GM23338 (cell line): ENCODE measurements at regions not wholly inside any gene's neighbourhood (a gene's known extent, or its start where the extent isn't known, plus 50 kb on each side); places are given as distances from the start of the nearest gene placed in this dataset.

Experiments
- ATAC-seq: fragments of 200-7000 bp; cut with Tn5 transposase; 3 replicates; pipeline ENCODE4 v1.9.1; 2020
- DNase-seq: peaks from one replicate; pipeline ENCODE4 v3.0.0-alpha.2; 2015; ENCODE audit warnings: low spot score
- H2AFZ ChIP-seq: fragments of 200-600 bp; sonication (generic); 2 replicates; pipeline ENCODE4 v1.8.0; 2016; ENCODE audit warnings: antibody characterized with exemption, mild to moderate bottlenecking, moderate library complexity
- H3F3A ChIP-seq: fragments of 200-600 bp; sonication (generic); replicated peaks from 2 replicates; pipeline ENCODE4 v1.8.0; 2017; ENCODE audit warnings: antibody characterized with exemption, mixed run types, low read depth
- H3K27ac ChIP-seq: fragments of 200-600 bp; sonication (generic); 2 replicates; pipeline ENCODE4 v1.6.1; 2016; ENCODE audit warnings: low read depth
- H3K27me3 ChIP-seq: fragments of 200-600 bp; sonication (generic); 2 replicates; pipeline ENCODE4 v1.8.0; 2016; ENCODE audit warnings: mild to moderate bottlenecking, mixed run types, moderate library complexity; ENCODE audit not compliant: insufficient read depth
- H3K36me3 ChIP-seq: fragments of 200-600 bp; sonication (generic); 2 replicates; pipeline ENCODE4 v1.8.0; 2016; ENCODE audit warnings: mild to moderate bottlenecking; ENCODE audit not compliant: insufficient read depth
- H3K4me1 ChIP-seq: fragments of 200-600 bp; sonication (generic); 2 replicates; pipeline ENCODE4 v1.8.0; 2016; ENCODE audit warnings: mild to moderate bottlenecking, moderate library complexity; ENCODE audit not compliant: insufficient read depth
- H3K4me2 ChIP-seq: fragments of 200-600 bp; sonication (generic); 2 replicates; pipeline ENCODE4 v1.7.1; 2017; ENCODE audit warnings: mixed run types
- H3K4me3 ChIP-seq: fragments of 200-600 bp; sonication (generic); 2 replicates; pipeline ENCODE4 v1.6.1; 2016; ENCODE audit warnings: mixed run types
- H3K79me2 ChIP-seq: fragments of 200-600 bp; sonication (generic); replicated peaks from 2 replicates; pipeline ENCODE4 v1.8.0; 2017; ENCODE audit warnings: mild to moderate bottlenecking; ENCODE audit not compliant: insufficient read depth
- H3K9me2 ChIP-seq: fragments of 200-600 bp; sonication (generic); 2 replicates; pipeline ENCODE4 v1.8.0; 2017; ENCODE audit not compliant: insufficient read depth
- H4K20me1 ChIP-seq: fragments of 200-600 bp; sonication (generic); replicated peaks from 2 replicates; pipeline ENCODE4 v1.8.0; 2017; ENCODE audit warnings: mild to moderate bottlenecking; ENCODE audit not compliant: insufficient read depth
- H3K27ac Mint-ChIP-seq: 2 replicates; pipeline ENCODE4 v1.8.0; 2020; ENCODE audit warnings: inconsistent platforms, mild to moderate bottlenecking, moderate library complexity, mixed read lengths
- H3K27me3 Mint-ChIP-seq: 3 replicates; pipeline ENCODE4 v1.8.0; 2022; ENCODE audit warnings: low read depth, mild to moderate bottlenecking, moderate library complexity, mixed read lengths, inconsistent platforms; ENCODE audit not compliant: insufficient read depth, poor library complexity
- H3K36me3 Mint-ChIP-seq: 3 replicates; pipeline ENCODE4 v1.8.0; 2021; ENCODE audit warnings: low read depth, mild to moderate bottlenecking, inconsistent platforms, moderate library complexity, mixed read lengths
- H3K4me1 Mint-ChIP-seq: 3 replicates; pipeline ENCODE4 v1.8.0; 2020; ENCODE audit warnings: mild to moderate bottlenecking, inconsistent platforms, mixed read lengths
- H3K4me3 Mint-ChIP-seq: 3 replicates; pipeline ENCODE4 v1.8.0; 2021; ENCODE audit warnings: moderate library complexity, mild to moderate bottlenecking, inconsistent platforms, mixed read lengths
- H3K9me3 Mint-ChIP-seq: 3 replicates; pipeline ENCODE4 v1.8.0; 2020; ENCODE audit warnings: moderate library complexity, mild to moderate bottlenecking, inconsistent platforms, mixed read lengths
- CREB1 ChIP-seq: fragments of 250-450 bp; sonication (Bioruptor Pico); IDR thresholded peaks from 2 replicates; pipeline ENCODE4 v1.5.0; 2020; ENCODE audit warnings: low read depth, mild to moderate bottlenecking, moderate library complexity
- EZH2 ChIP-seq: fragments of 200-600 bp; sonication (generic); IDR thresholded peaks from one replicate; pipeline ENCODE4 v1.8.0; 2017; ENCODE audit warnings: antibody characterized with exemption, mild to moderate bottlenecking, low read depth; ENCODE audit not compliant: unreplicated experiment
- EZH2phosphoT487 ChIP-seq: fragments of 200-600 bp; sonication (generic); IDR thresholded peaks from one replicate; pipeline ENCODE4 v1.8.1; 2018; ENCODE audit warnings: antibody characterized with exemption; ENCODE audit not compliant: unreplicated experiment
- JUNB ChIP-seq: IDR thresholded peaks from one replicate; pipeline ENCODE4 v1.6.1; 2016; ENCODE audit warnings: antibody characterized with exemption; ENCODE audit not compliant: unreplicated experiment
- NANOG ChIP-seq: IDR thresholded peaks from 2 replicates; pipeline ENCODE4 v1.6.1; 2016; ENCODE audit warnings: antibody characterized with exemption, borderline replicate concordance
- POLR2AphosphoS5 ChIP-seq: IDR thresholded peaks from 2 replicates; pipeline ENCODE4 v1.6.1; 2016; ENCODE audit warnings: antibody characterized with exemption, low read depth
- STAT1 ChIP-seq: IDR thresholded peaks from one replicate; pipeline ENCODE4 v1.6.1; 2016; ENCODE audit warnings: antibody characterized with exemption; ENCODE audit not compliant: unreplicated experiment
- ZNF114 ChIP-seq: fragments of 250-450 bp; sonication (Bioruptor Pico); IDR thresholded peaks from 2 replicates; pipeline ENCODE4 v1.5.0; 2020; ENCODE audit warnings: mild to moderate bottlenecking, moderate library complexity
- ZNF331 ChIP-seq: fragments of 250-450 bp; sonication (Bioruptor Pico); IDR thresholded peaks from 2 replicates; pipeline ENCODE4 v1.5.0; 2020; ENCODE audit warnings: low read depth, mild to moderate bottlenecking, moderate library complexity
- TF ChIP-seq, protein P1 (sequence below): IDR thresholded peaks from 2 replicates; pipeline ENCODE4 v1.6.1; 2016; ENCODE audit warnings: antibody characterized with exemption
- TF ChIP-seq, protein P2 (sequence below): IDR thresholded peaks from one replicate; pipeline ENCODE4 v1.6.1; 2018; ENCODE audit warnings: antibody characterized with exemption; ENCODE audit not compliant: unreplicated experiment
- TF ChIP-seq, protein P3 (sequence below), 2 experiments: fragments of 200-600 bp in 1 of 2; sonication (generic) in 1 of 2; conservative IDR thresholded peaks; 2 replicates each; pipeline versions ENCODE4 v1.5.1 to v1.6.1; 2016 to 2017; ENCODE audit warnings: antibody characterized with exemption in 2 of 2, low read depth in 2 of 2, mild to moderate bottlenecking in 2 of 2, moderate library complexity in 1 of 2

DNA sequence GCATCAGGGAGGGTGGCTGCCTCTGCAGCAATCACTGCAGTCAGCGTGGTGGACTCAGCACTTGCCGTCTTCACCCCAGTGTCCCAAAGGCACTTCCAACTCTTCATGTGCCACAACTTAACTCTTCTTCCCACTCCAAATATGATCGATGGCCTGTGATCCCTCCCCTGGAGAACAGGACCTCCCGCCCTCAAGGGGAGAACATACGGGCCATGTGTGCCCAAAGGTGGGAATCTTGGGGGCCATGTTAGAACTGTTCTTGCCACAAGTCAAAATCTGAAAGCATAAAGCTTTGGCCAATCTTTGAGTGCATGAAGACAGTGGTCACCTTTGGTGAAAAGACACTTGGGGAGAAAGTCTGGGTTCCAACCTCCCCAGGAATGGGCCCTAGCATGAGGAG, 368.5 kb upstream of the MGMT start:
- Histone ChIP-seq H3K79me2 (no peaks in the 10 kb centered on the region), H3F3A (no peaks in the 10 kb centered on the region), H3K27ac (no peak overlapping the region), H3K9me2 (no peaks in the 10 kb centered on the region), H3K36me3 (no peaks in the 10 kb centered on the region), H3K4me2 (no peak overlapping the region), H3K4me1 (no peaks in the 10 kb centered on the region), H3K4me3 (no peak overlapping the region), H3K27me3 (no peaks in the 10 kb centered on the region), H4K20me1 (no peaks in the 10 kb centered on the region), H2AFZ (no peak overlapping the region)
- Mint-ChIP-seq H3K36me3 (no peaks in the 10 kb centered on the region), H3K9me3 (no peaks in the 10 kb centered on the region), H3K27ac (no peak overlapping the region), H3K4me3 (no peak overlapping the region), H3K27me3 (peaks cover 4% of the 10 kb centered on the region), H3K4me1 (no peaks in the 10 kb centered on the region)
- no peak for TF ChIP-seq ZNF331 (CRISPR knock-in tag)
- DNase-seq (no peak), ATAC-seq (no peak)

DNA sequence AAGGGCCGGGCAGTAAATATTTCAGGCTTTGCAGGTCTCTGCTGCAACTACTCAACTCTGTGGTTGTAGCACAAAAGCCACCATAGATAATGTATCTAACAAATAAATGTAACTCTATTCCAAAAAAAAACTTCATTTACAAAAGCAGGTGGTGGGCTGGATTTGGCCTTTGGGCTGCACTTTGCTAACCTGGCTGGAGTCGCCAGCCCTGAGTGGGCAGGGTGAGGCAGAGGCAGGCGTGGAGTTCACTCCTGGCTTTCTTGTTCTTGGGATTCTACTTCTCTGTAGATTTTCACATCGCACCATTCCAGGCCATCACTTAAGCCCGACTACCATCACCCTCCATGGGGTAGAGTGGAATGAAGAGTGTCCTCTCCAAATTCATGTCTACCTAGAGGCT, 367.6 kb upstream of the MGMT start:
- Histone ChIP-seq H3K27me3 (no peaks in the 10 kb centered on the region), H2AFZ (no peak overlapping the region), H3K79me2 (no peaks in the 10 kb centered on the region), H4K20me1 (no peaks in the 10 kb centered on the region), H3K4me1 (no peaks in the 10 kb centered on the region), H3K36me3 (no peaks in the 10 kb centered on the region), H3F3A (no peaks in the 10 kb centered on the region), H3K27ac (no peak overlapping the region), H3K4me3 (no peak overlapping the region), H3K9me2 (no peaks in the 10 kb centered on the region), H3K4me2 (no peak overlapping the region)
- H3K27ac Mint-ChIP-seq, result no peak overlapping the region
- H3K4me3 Mint-ChIP-seq, result no peak overlapping the region
- no peak for TF ChIP-seq CREB1 (CRISPR knock-in tag)
- TF ChIP-seq NANOG, result no peak
- no peak for TF ChIP-seq STAT1
- TF ChIP-seq EZH2phosphoT487, result no peak
- TF ChIP-seq, protein P1, sequence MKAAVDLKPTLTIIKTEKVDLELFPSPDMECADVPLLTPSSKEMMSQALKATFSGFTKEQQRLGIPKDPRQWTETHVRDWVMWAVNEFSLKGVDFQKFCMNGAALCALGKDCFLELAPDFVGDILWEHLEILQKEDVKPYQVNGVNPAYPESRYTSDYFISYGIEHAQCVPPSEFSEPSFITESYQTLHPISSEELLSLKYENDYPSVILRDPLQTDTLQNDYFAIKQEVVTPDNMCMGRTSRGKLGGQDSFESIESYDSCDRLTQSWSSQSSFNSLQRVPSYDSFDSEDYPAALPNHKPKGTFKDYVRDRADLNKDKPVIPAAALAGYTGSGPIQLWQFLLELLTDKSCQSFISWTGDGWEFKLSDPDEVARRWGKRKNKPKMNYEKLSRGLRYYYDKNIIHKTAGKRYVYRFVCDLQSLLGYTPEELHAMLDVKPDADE, result no peak
- H3K4me1 Mint-ChIP-seq, result no peaks in the 10 kb centered on the region
- no peaks in the 10 kb centered on the region for H3K9me3 Mint-ChIP-seq
- no peaks in the 10 kb centered on the region for H3K36me3 Mint-ChIP-seq
- DNase-seq, result no peak
- peaks cover 3% of the 10 kb centered on the region for H3K27me3 Mint-ChIP-seq
- no peak for ATAC-seq

DNA sequence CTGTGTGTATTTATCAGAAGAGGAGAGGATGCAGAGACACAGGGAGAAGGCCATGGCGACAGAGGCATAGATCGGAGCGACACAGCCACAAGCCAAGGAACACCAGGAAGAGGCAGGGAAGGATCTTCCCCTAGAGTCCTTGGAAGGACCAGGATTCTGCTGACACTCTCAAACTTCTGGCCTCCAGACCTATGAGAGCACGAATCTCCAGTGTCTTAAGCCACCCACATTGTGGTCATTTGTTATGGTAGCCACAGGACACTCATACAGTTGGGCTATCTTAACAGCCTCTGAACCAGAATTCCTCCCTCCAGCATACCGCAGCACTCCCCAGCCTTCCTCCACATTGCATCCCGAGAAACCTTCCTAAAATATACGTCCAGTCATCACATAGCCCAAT, 367.0 kb upstream of the MGMT start:
- Histone ChIP-seq H3K4me1 (no peaks in the 10 kb centered on the region), H3F3A (no peaks in the 10 kb centered on the region), H2AFZ (no peak overlapping the region), H3K4me2 (no peak overlapping the region), H3K9me2 (no peaks in the 10 kb centered on the region), H4K20me1 (no peaks in the 10 kb centered on the region), H3K4me3 (no peak overlapping the region), H3K36me3 (no peaks in the 10 kb centered on the region), H3K27me3 (no peaks in the 10 kb centered on the region), H3K27ac (no peak overlapping the region), H3K79me2 (no peaks in the 10 kb centered on the region)
- DNase-seq (no peak), ATAC-seq (no peak)
- Mint-ChIP-seq H3K36me3 (no peaks in the 10 kb centered on the region), H3K9me3 (no peaks in the 10 kb centered on the region), H3K27ac (no peak overlapping the region), H3K27me3 (peaks cover 3% of the 10 kb centered on the region), H3K4me1 (no peaks in the 10 kb centered on the region), H3K4me3 (no peak overlapping the region)
- no peak for TF ChIP-seq POLR2AphosphoS5
- no peak for TF ChIP-seq ZNF114 (CRISPR knock-in tag)
- no peak for TF ChIP-seq JUNB
- TF ChIP-seq ZNF331 (CRISPR knock-in tag), result no peak
- TF ChIP-seq, protein P1, result no peak
- TF ChIP-seq CREB1 (CRISPR knock-in tag), result no peak
- no peak for TF ChIP-seq NANOG
- TF ChIP-seq EZH2, result no peak
- TF ChIP-seq EZH2phosphoT487, result no peak
- TF ChIP-seq, protein P2, sequence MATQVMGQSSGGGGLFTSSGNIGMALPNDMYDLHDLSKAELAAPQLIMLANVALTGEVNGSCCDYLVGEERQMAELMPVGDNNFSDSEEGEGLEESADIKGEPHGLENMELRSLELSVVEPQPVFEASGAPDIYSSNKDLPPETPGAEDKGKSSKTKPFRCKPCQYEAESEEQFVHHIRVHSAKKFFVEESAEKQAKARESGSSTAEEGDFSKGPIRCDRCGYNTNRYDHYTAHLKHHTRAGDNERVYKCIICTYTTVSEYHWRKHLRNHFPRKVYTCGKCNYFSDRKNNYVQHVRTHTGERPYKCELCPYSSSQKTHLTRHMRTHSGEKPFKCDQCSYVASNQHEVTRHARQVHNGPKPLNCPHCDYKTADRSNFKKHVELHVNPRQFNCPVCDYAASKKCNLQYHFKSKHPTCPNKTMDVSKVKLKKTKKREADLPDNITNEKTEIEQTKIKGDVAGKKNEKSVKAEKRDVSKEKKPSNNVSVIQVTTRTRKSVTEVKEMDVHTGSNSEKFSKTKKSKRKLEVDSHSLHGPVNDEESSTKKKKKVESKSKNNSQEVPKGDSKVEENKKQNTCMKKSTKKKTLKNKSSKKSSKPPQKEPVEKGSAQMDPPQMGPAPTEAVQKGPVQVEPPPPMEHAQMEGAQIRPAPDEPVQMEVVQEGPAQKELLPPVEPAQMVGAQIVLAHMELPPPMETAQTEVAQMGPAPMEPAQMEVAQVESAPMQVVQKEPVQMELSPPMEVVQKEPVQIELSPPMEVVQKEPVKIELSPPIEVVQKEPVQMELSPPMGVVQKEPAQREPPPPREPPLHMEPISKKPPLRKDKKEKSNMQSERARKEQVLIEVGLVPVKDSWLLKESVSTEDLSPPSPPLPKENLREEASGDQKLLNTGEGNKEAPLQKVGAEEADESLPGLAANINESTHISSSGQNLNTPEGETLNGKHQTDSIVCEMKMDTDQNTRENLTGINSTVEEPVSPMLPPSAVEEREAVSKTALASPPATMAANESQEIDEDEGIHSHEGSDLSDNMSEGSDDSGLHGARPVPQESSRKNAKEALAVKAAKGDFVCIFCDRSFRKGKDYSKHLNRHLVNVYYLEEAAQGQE, result no peak
- TF ChIP-seq, protein P3, sequence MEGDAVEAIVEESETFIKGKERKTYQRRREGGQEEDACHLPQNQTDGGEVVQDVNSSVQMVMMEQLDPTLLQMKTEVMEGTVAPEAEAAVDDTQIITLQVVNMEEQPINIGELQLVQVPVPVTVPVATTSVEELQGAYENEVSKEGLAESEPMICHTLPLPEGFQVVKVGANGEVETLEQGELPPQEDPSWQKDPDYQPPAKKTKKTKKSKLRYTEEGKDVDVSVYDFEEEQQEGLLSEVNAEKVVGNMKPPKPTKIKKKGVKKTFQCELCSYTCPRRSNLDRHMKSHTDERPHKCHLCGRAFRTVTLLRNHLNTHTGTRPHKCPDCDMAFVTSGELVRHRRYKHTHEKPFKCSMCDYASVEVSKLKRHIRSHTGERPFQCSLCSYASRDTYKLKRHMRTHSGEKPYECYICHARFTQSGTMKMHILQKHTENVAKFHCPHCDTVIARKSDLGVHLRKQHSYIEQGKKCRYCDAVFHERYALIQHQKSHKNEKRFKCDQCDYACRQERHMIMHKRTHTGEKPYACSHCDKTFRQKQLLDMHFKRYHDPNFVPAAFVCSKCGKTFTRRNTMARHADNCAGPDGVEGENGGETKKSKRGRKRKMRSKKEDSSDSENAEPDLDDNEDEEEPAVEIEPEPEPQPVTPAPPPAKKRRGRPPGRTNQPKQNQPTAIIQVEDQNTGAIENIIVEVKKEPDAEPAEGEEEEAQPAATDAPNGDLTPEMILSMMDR (conservative IDR thresholded peaks at IDR 0.05; ENCODE audit: low read depth in 2 of 2), result no peak
- TF ChIP-seq STAT1, result no peak
